Mucosa of descending colon (tissue), 3 donors: ENCODE measurements at regions not wholly inside any gene's neighbourhood (a gene's known extent, or its start where the extent isn't known, plus 50 kb on each side); places are given as distances from the start of the nearest gene placed in this dataset.
A peak's percentile ranks its signal among the peaks of the same experiment; 100 is the strongest.
"Not testable (repeated sequence)": the region's sequence is repeated elsewhere in the genome, so short reads cannot be mapped to it uniquely, and the experiment has no call there.

ENCODE experiments used
- ATAC-seq: fragments of 200-7000 bp; cut with Tn5 transposase; one replicate; pipeline ENCODE4 v1.9.1; 2020; ENCODE audit warnings: mild to moderate bottlenecking, moderate library complexity
- DNase-seq, 3 donors: peaks; one replicate each; pipeline ENCODE4 v3.0.0-alpha.2; 2020
- H3K36me3 ChIP-seq: fragments of 200-600 bp; one replicate; pipeline ENCODE4 v1.8.0; 2021; ENCODE audit warnings: low read depth, mild to moderate bottlenecking
- H3K4me1 ChIP-seq: fragments of 200-600 bp; one replicate; pipeline ENCODE4 v1.8.0; 2021; ENCODE audit warnings: low read depth, mild to moderate bottlenecking
- H3K4me3 ChIP-seq: fragments of 200-600 bp; one replicate; pipeline ENCODE4 v1.8.0; 2021; ENCODE audit warnings: mild to moderate bottlenecking
- H3K9me3 ChIP-seq: fragments of 200-600 bp; one replicate; pipeline ENCODE4 v1.8.0; 2021; ENCODE audit warnings: mild to moderate bottlenecking
- intact Hi-C, 2 donors: fragments of 100-400 bp; cut with DNase I in 1 of 2; cut with micrococcal nuclease in 1 of 2; formaldehyde crosslinking; loops; one replicate each; pipeline versions ENCODE4 v1.11.0 to v1.11.1; 2022; cut with DNase I, micrococcal nuclease
- TF ChIP-seq, protein P1 (sequence below): fragments of 200-600 bp; IDR thresholded peaks from one replicate; pipeline ENCODE4 v1.8.0; 2022; ENCODE audit warnings: antibody characterized with exemption, mild to moderate bottlenecking
- donor health status: DM: no; HTN: no; CAD: no; lungs with moderate emphysema.
- donor health status: DM: no; HTN: no; CAD: no.
- donor health status: DM: no; HTN: yes; CAD: no.

DNA sequence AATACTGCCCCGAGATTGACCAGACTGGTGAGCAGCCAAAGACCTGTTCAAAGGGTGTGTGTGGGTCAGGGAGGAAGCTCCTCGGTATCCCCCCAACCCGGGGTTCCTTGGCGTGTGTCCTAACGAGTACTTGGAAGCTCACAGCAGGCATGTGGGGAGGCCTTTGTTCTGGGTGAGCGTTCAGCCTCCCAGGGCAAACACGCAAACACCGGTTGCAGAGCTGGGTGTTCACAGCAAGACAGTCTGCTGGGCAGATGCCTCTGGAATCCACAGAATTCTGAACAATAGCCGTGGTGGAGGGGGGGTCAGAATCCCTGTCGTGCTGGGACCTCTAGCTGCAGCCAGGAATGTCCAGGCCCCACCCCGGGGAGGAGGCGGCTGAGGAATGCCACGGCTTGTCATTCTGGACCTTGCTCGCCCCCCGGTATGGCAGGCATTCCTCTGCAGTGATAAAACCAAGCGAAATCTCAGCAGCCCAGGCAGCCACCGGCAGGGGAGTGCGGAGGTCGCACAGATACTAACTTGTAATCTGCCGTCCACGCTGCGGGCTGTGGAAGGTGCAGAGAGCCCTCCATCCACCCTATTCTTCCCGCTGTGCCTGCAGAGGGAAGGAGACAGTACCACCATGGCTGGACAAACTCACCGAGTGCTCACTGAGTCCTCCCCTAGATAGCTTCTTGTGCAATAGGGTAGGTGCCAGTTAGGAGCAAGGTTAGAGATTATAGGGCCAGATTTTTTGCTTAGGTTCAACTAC, 77.8 kb upstream of the METTL9 start:
- H3K36me3 ChIP-seq, intact Hi-C loops, H3K4me3 ChIP-seq, H3K4me1 ChIP-seq, ATAC-seq, H3K9me3 ChIP-seq: not testable (repeated sequence)
- peak in 2 of 3 donors; percentile 40 to 67 for DNase-seq

DNA sequence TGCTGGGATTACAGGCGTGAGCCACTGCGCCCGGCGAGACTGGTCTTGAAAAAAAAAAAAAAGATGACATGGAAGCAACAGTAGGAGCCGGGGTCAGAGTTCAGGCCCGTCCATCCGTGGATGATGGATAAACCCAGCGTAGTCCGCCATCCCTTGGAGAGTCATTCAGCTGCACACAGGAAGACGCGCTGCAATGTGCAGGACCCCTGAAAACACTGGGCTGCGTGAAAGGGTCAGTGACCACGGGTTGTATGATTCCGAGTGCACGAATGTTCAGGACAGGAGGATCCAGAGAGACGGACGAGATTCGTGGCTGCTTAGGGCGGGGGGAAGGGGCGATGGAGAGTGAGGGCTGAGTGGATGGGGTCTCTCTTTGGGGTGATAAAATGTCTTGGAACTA, 76.5 kb upstream of the METTL9 start:
- intact Hi-C loops, H3K36me3 ChIP-seq, H3K4me1 ChIP-seq, ATAC-seq, H3K4me3 ChIP-seq, H3K9me3 ChIP-seq: not testable (repeated sequence)
- peak in 1 of 3 donors; percentile 55 for DNase-seq

DNA sequence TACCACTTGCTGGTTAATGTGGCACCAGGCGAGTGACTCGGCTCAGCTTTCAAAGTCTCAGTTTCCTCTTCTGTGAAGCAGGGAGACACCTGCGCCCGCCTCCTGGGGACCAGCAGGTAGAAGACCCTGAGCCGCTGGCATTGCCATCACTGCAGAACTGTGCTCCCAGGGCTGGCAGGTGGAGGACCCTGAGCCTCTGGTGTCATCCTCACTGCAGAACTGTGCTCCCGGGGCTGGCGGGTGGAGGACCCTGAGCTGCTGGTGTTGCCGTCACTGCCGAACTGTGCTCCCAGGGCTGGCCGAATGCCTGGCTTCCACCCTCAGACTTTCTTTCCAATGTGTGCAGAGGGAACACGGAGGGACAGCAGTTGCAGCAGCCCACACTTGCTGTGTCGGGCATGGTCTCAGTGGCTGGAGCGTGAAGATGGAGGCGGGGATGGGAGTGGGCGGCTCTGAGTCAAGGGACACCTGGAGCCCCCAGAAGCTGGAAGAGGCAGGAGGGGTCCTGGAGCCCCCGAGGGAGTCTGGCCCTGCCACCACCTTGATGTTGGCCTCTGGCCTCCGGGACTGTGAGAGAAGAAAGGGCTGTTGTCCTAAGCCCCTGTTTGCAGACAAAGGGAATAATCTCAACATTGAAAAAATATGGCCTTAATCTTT, 75.8 kb upstream of the METTL9 start:
- no peak for ATAC-seq
- TF ChIP-seq, protein P1, sequence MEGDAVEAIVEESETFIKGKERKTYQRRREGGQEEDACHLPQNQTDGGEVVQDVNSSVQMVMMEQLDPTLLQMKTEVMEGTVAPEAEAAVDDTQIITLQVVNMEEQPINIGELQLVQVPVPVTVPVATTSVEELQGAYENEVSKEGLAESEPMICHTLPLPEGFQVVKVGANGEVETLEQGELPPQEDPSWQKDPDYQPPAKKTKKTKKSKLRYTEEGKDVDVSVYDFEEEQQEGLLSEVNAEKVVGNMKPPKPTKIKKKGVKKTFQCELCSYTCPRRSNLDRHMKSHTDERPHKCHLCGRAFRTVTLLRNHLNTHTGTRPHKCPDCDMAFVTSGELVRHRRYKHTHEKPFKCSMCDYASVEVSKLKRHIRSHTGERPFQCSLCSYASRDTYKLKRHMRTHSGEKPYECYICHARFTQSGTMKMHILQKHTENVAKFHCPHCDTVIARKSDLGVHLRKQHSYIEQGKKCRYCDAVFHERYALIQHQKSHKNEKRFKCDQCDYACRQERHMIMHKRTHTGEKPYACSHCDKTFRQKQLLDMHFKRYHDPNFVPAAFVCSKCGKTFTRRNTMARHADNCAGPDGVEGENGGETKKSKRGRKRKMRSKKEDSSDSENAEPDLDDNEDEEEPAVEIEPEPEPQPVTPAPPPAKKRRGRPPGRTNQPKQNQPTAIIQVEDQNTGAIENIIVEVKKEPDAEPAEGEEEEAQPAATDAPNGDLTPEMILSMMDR = no peak
- DNase-seq = peak in 1 of 3 donors; percentile 60
- Histone ChIP-seq H3K4me1 (no peaks in the 10 kb centered on the region), H3K9me3 (no peaks in the 10 kb centered on the region), H3K36me3 (no peaks in the 10 kb centered on the region), H3K4me3 (no peak overlapping the region)
- intact Hi-C loops = no loop called here

DNA sequence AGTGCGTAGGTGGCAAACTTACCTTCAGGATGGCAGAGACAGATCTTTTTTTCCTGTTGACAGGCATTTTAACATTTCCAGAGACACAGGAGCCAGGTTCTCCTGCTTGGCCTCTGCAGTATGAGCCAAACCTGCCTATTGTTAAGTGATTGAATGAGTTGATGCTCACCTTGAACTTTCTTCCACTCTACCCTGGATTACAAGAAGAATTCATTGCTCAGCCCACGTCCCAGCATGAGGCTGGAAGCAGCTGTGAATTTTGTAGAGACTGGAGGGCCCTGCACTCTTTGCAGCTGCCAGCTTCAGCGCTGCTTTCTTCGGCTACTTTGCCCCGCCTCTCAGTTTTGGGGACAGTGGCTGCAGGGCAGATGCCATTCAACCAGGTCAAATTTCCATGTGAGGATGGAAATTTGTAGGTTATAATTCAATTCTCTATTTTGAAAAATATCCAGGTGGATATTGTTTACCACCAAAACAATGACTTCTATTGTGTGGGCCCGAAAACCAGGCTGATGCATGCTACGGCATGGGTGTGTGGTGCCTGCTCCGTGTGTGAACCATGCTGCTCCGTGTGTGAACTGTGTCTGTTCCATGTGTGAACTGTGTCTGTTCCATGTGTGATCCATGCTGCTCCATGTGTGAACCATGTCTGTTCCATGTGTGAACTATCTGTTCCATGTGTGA, 75.2 kb upstream of the METTL9 start:
- TF ChIP-seq, protein P1 = no peak
- no peaks in the 10 kb centered on the region for H3K36me3 ChIP-seq
- no peaks in the 10 kb centered on the region for H3K9me3 ChIP-seq
- H3K4me1 ChIP-seq = no peaks in the 10 kb centered on the region
- DNase-seq (peak in 2 of 3 donors; percentile 10 to 45), ATAC-seq (no peak)
- intact Hi-C loops = no loop called here
- H3K4me3 ChIP-seq = no peak overlapping the region

DNA sequence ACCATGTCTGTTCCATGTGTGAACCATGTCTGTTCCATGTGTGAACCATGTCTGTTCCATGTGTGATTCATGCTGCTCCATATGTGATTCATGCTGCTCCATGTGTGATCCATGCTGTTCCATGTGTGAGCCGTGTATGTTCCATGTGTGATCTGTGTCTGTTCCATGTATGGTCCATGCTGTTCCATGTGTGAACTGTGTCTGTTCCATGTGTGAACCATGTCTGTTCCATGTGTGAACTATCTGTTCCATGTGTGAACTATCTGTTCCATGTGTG, 74.7 kb upstream of the METTL9 start:
- H3K4me1 ChIP-seq, intact Hi-C loops, ATAC-seq, H3K4me3 ChIP-seq, DNase-seq, H3K9me3 ChIP-seq, H3K36me3 ChIP-seq: not testable (repeated sequence)

DNA sequence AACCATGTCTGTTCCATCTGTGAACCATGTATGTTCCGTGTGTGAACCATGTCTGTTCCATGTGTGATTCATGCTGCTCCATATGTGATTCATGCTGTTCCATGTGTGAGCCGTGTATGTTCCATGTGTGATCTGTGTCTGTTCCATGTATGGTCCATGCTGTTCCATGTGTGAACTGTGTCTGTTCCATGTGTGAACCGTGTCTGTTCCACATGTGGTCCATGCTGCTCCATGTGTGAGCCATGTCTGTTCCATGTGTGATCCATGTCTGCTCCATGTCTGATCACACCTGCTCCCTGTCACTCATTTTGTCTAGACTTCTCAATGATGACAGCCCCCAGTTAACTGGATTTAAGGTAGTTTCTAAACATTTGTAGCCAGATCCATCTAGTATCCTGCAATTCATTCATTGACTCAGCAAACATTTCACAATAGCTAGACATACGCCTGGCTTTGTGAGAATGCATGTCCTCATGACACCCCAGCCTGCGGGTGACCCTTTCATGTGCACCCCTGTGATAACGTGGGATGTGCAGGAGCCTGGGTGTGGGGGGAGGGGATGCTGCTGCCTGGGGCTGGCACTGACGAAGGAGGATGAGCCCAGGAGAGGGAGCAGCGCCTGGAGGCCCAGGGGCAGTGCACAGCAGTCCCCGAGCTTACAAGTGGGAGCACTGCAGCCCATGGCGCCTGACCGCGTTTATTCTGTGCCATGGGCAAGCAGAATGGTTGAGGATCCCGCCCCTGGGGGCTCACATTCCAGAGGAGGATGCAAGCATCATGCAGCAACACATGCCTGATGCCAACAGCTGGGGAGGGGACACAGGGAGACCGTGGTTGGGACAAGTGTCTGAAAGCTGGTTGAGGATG, 74.1 kb upstream of the METTL9 start:
- H3K4me1 ChIP-seq, ATAC-seq, H3K4me3 ChIP-seq, H3K9me3 ChIP-seq, intact Hi-C loops, H3K36me3 ChIP-seq: not testable (repeated sequence)
- DNase-seq = peak in 1 of 3 donors; percentile 64

DNA sequence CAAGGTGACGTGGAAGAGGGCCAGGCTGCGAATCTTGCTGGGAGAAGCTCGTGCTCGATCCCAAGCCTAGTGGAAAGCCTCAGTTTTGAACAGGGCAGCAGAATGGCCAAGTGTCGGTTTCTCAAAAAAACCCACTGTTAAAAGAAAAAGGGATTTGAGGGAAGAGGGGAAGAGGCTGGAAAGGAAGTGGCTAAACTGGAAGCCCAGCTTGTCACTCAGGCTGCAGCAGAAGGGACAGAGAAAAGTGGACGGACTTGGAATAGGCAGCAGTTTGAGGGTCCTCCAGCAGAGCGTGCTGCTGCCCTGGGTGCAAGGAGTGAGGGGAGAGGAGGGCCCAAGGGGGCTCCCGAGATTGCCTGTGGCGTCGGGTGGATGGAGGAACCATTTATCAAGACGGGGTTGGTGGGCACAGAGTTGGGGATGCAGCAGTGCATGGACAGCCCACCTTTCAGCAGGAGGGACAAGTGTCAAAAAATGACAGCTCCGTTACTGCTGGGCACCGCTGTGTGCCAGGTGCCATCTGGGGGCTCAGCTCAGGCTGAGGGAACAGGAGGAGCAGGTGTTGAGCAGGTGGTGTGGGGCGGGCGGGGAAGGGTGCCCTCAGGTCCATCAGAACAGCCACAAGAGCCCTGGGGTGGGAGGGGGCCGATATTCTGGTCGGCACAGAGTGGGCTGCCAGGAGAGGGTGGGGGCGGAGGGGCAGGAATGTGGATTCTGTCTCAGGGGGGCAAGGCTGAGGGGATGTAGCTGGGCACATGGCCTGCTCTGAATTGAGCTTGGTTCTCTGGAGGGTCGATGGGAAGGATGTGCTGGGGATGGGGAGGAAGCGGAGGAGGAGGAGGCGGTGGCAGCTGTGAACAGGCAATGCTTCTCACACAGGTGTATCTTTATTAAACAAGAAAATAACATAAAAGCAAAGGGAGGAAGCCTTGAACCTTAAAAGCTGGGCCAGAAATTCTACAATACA, 73.1 kb upstream of the METTL9 start:
- H3K4me1 ChIP-seq, intact Hi-C loops, H3K36me3 ChIP-seq, DNase-seq, H3K4me3 ChIP-seq, H3K9me3 ChIP-seq, ATAC-seq: not testable (repeated sequence)
